HG02759 (cell line): ENCODE measurements at regions not wholly inside any gene's neighbourhood (a gene's known extent, or its start where the extent isn't known, plus 50 kb on each side); places are given as distances from the start of the nearest gene placed in this dataset.
A peak's percentile ranks its signal among the peaks of the same experiment; 100 is the strongest.
"Not testable (repeated sequence)": the region's sequence is repeated elsewhere in the genome, so short reads cannot be mapped to it uniquely, and the experiment has no call there.

Experiments
- ATAC-seq: cut with Tn5 transposase; IDR thresholded peaks from one replicate; pipeline ENCODE4 v1.9.1; 2021; ENCODE audit warnings: mild to moderate bottlenecking, moderate library complexity; ENCODE audit not compliant: unreplicated experiment

- ATAC-seq, result not testable (repeated sequence)
Measured at GRCh38 chr9:62798884-62799850, 1609.3 kb downstream of the SPATA31A7 start.

GRCh38 chr9:62799851-62800371 is 1610.1 kb downstream of the SPATA31A7 start:
- not testable (repeated sequence) for ATAC-seq

- peak; percentile 7 for ATAC-seq
Measured at GRCh38 chr9:62800451-62801371, 1610.9 kb downstream of the SPATA31A7 start.

GRCh38 chr9:62801372-62801811 is 1611.6 kb downstream of the SPATA31A7 start:
- ATAC-seq, result not testable (repeated sequence)

GRCh38 chr9:62801961-62802718 is 1612.3 kb downstream of the SPATA31A7 start:
- ATAC-seq, result peak; percentile 100

GRCh38 chr9:62802719-62803079 is 1612.9 kb downstream of the SPATA31A7 start:
- not testable (repeated sequence) for ATAC-seq

GRCh38 chr9:62803099-62803498 is 1613.3 kb downstream of the SPATA31A7 start:
- ATAC-seq, result not testable (repeated sequence)

- ATAC-seq, result not testable (repeated sequence)
Measured at GRCh38 chr9:62804314-62804713, 1614.5 kb downstream of the SPATA31A7 start.

GRCh38 chr9:62807424-62807823 is 1617.6 kb downstream of the SPATA31A7 start:
- not testable (repeated sequence) for ATAC-seq

- not testable (repeated sequence) for ATAC-seq
Measured at GRCh38 chr9:62808081-62808480, 1618.2 kb downstream of the SPATA31A7 start.

GRCh38 chr9:62810318-62810717 is 1620.5 kb downstream of the SPATA31A7 start:
- not testable (repeated sequence) for ATAC-seq

GRCh38 chr9:62810811-62811315 is 1621.0 kb downstream of the SPATA31A7 start:
- ATAC-seq, result not testable (repeated sequence)

- not testable (repeated sequence) for ATAC-seq
Measured at GRCh38 chr9:62815436-62815835, 1625.6 kb downstream of the SPATA31A7 start.

GRCh38 chr9:62816331-62816730 is 1626.5 kb downstream of the SPATA31A7 start:
- not testable (repeated sequence) for ATAC-seq

GRCh38 chr9:62817214-62817613 is 1627.4 kb downstream of the SPATA31A7 start:
- ATAC-seq, result not testable (repeated sequence)

- not testable (repeated sequence) for ATAC-seq
Measured at GRCh38 chr9:62822185-62822584, 1632.3 kb downstream of the SPATA31A7 start.

- not testable (repeated sequence) for ATAC-seq
Measured at GRCh38 chr9:62827957-62828907, 1638.4 kb downstream of the SPATA31A7 start.

GRCh38 chr9:62830829-62831459 is 1641.1 kb downstream of the SPATA31A7 start:
- not testable (repeated sequence) for ATAC-seq
